GM12891 (cell line): ENCODE measurements at regions not wholly inside any gene's neighbourhood (a gene's known extent, or its start where the extent isn't known, plus 50 kb on each side); places are given as distances from the start of the nearest gene placed in this dataset.

ENCODE experiments used
- POLR2AphosphoS5 ChIP-seq: IDR thresholded peaks from 2 replicates; pipeline ENCODE4 v1.6.1; 2011; ENCODE audit warnings: low read depth, low read length, control low read depth
- TAF1 ChIP-seq: IDR thresholded peaks from 2 replicates; pipeline ENCODE4 v1.6.1; 2011; ENCODE audit warnings: low read depth, low read length, control low read depth

GRCh38 chr5:2929779-2930178, 178.3 kb upstream of the IRX2 start:
- TF ChIP-seq POLR2AphosphoS5 (no peak), TAF1 (no peak)
